ENCODE measurements at regions not wholly inside any gene's neighbourhood (a gene's known extent, or its start where the extent isn't known, plus 50 kb on each side); places are given as distances from the start of the nearest gene placed in this dataset.
"Not testable (repeated sequence)": the region's sequence is repeated elsewhere in the genome, so short reads cannot be mapped to it uniquely, and the experiment has no call there.

DNA sequence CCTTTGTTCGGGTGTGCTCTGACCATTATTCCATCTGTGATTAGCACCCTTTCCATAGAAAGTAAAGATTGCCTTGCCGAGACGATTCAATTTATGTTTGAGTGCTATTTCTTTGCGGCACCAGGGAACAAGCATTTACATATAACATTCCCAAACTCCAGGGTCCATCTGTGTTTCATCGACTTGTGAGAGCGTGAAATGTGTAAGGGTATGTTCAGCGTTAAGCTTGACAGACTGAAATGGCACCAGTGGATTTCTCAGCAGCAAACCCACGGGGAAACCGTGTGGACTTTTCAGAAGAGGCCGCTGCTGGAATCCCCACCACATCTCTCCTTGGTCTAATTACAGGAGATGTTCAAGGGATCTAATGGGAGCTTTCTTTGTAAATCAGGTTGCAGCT is 270.5 kb downstream of the TCERG1L start:
- TF ChIP-seq, protein P1, sequence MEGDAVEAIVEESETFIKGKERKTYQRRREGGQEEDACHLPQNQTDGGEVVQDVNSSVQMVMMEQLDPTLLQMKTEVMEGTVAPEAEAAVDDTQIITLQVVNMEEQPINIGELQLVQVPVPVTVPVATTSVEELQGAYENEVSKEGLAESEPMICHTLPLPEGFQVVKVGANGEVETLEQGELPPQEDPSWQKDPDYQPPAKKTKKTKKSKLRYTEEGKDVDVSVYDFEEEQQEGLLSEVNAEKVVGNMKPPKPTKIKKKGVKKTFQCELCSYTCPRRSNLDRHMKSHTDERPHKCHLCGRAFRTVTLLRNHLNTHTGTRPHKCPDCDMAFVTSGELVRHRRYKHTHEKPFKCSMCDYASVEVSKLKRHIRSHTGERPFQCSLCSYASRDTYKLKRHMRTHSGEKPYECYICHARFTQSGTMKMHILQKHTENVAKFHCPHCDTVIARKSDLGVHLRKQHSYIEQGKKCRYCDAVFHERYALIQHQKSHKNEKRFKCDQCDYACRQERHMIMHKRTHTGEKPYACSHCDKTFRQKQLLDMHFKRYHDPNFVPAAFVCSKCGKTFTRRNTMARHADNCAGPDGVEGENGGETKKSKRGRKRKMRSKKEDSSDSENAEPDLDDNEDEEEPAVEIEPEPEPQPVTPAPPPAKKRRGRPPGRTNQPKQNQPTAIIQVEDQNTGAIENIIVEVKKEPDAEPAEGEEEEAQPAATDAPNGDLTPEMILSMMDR (IDR thresholded peaks at IDR 0.05; ENCODE audit: extremely low read depth, insufficient read depth, missing control alignments) = no peak
- in situ Hi-C loops (cut with MboI; ENCODE audit: low pct_unique_long_range_greater_than_20kb, low sequenced_read_pairs, unreplicated experiment) = no loop called here

DNA sequence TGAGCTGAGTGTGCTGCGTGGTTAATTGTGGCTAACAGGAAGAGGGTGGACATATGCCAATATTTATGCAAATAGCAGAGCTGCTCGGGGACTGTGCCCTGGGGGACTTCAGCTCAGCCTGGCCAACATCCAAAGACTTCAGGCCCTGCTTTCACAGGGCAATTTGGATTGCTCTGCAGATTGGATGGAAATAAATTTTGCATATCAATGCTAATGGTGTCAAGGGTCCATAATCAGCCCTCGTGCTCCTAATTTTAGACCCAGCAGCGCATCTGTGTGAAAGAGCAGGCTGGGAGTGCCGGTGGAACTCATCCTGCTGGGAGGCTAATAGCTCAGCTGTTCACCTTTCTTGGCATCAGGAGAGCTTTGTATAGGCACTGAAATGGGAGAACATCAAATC is 270.1 kb downstream of the TCERG1L start:
- TF ChIP-seq, protein P1 (IDR thresholded peaks at IDR 0.05; ENCODE audit: extremely low read depth, insufficient read depth, missing control alignments) = no peak
- in situ Hi-C loops (cut with MboI; ENCODE audit: low pct_unique_long_range_greater_than_20kb, low sequenced_read_pairs, unreplicated experiment) = no loop called here
- no peak for DNase-seq (ENCODE audit: low spot score)

More for the DNA sequence above, 270.5 kb downstream of the TCERG1L start:
- DNase-seq (ENCODE audit: low spot score) = no peak

DNA sequence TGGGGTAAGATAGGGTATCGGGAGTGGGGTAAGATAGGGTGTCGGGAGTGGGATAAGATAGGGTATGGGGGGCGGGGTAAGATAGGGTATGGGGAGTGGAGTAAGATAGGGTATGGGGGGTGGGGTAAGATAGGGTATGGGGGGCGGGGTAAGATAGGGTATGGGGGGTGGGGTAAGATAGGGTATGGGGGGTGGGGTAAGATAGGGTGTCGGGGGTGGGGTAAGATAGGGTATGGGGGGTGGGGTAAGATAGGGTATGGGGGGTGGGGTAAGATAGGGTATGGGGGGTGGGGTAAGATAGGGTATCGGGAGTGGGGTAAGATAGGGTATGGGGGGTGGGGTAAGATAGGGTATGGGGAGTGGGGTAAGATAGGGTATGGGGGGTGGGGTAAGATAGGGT is 269.5 kb downstream of the TCERG1L start:
- in situ Hi-C loops (cut with MboI; ENCODE audit: low pct_unique_long_range_greater_than_20kb, low sequenced_read_pairs, unreplicated experiment) = not testable (repeated sequence)

More for the DNA sequence above, 269.5 kb downstream of the TCERG1L start:
- not testable (repeated sequence) for DNase-seq (ENCODE audit: low spot score)
